Thyroid gland (tissue), 4 donors: ENCODE measurements at regions not wholly inside any gene's neighbourhood (a gene's known extent, or its start where the extent isn't known, plus 50 kb on each side); places are given as distances from the start of the nearest gene placed in this dataset.

Experiments used
- POLR2A ChIP-seq, 2 donors: fragments of 450-650 bp; IDR thresholded peaks; one replicate each; pipeline ENCODE4 v1.6.1; 2017; ENCODE audit warnings: antibody characterized with exemption in 2 of 2, mild to moderate bottlenecking in 2 of 2, moderate library complexity in 1 of 2
- TF ChIP-seq, protein P1 (sequence below), 6 experiments: fragments of 200-600 bp in 3 of 6; fragments of 450-650 bp in 3 of 6; sonication (generic) in 3 of 6; IDR thresholded peaks; one replicate each; pipeline ENCODE4 v1.5.1; 2016 to 2019; ENCODE audit warnings: antibody characterized with exemption in 6 of 6, mild to moderate bottlenecking in 2 of 6, inconsistent platforms in 1 of 6, moderate library complexity in 1 of 6

- TF ChIP-seq, protein P1, sequence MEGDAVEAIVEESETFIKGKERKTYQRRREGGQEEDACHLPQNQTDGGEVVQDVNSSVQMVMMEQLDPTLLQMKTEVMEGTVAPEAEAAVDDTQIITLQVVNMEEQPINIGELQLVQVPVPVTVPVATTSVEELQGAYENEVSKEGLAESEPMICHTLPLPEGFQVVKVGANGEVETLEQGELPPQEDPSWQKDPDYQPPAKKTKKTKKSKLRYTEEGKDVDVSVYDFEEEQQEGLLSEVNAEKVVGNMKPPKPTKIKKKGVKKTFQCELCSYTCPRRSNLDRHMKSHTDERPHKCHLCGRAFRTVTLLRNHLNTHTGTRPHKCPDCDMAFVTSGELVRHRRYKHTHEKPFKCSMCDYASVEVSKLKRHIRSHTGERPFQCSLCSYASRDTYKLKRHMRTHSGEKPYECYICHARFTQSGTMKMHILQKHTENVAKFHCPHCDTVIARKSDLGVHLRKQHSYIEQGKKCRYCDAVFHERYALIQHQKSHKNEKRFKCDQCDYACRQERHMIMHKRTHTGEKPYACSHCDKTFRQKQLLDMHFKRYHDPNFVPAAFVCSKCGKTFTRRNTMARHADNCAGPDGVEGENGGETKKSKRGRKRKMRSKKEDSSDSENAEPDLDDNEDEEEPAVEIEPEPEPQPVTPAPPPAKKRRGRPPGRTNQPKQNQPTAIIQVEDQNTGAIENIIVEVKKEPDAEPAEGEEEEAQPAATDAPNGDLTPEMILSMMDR (IDR thresholded peaks at IDR 0.05): no peak
- TF ChIP-seq POLR2A (IDR thresholded peaks at IDR 0.05): no peak
Observed at GRCh38 chr15:95175914-95176658, 944.7 kb downstream of the MCTP2 start.
